ENCODE measurements at regions not wholly inside any gene's neighbourhood (a gene's known extent, or its start where the extent isn't known, plus 50 kb on each side); places are given as distances from the start of the nearest gene placed in this dataset.

DNA sequence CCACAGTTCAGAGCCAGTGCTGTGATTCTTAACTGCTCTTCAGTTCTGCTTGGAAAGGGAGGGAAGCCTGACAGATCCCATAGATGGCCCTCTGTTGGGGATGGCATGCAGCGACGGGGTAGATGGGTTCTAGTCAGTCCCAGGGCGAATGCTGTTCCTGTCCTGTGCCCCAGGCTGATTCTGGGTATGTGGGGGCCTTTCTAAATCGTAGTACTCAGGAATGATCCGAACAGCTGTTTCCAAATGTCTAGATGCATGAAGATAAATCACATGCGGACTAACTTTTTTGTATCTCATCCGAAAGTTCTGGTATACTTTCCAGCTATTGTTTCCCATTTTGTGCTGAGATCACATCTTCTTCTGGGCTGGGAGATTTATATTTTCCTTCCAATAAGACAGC lies 186.0 kb upstream of the MKI67 start:
- peak; percentile 37 for DNase-seq (ENCODE audit: low spot score)

DNA sequence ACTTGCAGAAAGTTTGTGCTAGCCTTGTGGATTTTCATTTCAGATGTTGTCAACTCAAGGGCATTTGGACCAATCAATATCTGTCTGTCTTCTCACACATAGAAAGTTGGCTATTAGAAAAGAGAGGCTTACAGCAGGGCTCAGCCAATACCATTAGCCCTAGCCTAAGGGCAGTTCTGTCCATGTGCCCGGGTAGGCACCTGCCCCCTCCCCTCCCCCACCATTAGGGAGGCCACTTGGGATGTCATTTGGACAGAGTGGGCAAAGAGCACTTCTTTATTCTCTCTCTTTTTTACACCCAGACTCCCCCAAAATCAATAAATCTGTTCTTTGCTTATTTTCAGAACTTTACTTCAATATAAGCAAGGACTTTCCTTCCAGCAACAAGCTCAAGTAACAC lies 188.5 kb upstream of the MKI67 start:
- DNase-seq (ENCODE audit: low spot score): peak; percentile 14

DNA sequence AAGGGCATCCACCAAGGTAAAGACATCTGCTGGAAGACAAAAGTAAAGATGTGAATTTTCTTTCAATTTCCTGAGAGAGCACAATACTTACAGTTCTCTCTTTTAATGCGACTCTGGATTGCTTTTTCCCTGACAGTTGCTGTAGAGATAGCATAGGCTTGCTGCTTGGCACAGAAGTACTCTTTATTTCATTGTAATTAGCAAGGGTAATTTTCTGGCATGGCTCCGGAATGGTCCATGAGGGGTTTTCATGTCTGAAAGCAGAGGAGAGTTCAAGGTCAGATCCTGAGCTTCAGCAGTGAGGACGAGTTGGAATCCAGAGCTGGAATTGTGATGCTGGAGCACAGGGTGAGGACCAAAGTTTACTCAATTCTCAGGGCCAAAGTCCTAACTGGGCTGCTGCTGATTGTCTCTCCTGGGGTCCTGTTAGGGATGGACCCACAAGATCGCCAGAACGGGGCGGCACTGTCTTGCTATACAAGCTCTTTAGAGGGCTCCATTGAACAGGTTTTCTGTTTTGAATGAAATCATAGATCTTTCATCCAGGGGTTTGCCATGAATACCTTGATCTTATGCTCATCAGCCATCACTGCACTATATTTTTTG lies 190.0 kb upstream of the MKI67 start:
- DNase-seq (ENCODE audit: low spot score): peak; percentile 12

DNA sequence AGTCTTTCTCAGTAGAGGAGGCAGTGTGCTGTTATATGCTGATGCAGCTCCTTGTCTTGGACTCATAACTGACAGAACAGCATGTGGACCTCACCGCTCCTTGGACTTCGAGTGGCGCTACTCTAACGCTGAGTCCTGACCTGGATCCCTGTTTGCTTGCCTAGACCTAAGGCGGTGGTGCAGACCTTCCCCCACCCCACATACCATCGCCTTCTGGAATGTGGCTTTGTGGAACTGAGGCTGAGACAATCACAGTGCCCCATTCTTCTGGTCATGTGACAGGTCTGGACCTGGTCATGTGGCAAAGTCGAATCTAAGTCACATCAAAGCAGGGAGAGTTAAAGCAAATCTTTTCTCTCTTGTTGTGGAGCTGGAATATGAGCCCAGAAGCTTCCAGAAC lies 190.7 kb upstream of the MKI67 start:
- DNase-seq (ENCODE audit: low spot score): peak; percentile 22

DNA sequence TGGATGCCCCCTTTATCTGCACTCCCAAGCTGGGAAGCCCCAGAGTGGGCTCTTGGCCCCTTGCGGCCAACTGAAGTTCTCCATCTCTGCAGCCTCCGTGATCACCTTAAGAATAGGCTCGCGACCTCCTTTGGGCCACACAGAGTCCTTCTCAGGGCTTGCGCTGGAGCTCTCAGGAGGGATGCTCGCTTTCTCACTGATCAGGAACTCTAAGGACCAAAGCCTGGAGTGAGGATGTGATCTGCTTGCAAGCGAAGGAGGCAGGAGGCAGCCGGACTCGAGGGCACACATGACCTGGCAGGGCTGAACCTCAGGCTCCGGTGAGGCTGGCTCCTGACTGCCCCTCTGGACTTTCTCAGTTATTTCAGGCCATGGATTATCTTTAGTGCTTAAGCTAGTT lies 192.1 kb upstream of the MKI67 start:
- peak; percentile 77 for DNase-seq (ENCODE audit: low spot score)

DNA sequence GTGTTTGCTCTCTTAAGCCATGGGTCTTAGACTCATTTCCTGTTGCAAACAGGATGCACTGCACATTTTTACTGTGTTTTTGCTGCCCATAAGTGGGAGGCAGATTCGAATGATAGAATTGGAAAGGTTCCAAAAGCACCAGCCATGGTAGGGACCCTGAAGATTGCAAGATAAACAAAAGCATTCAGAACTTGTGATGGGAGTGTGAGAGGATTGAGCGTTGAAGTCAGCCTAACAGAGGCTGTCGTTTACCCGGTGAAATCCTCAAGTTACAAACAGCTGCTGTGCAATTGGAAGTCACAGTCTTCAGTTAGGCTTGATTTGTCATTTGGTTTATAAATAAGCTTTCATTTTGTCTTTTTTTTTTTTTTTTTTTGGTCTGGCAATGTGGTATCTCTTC lies 192.7 kb upstream of the MKI67 start:
- no peak for DNase-seq (ENCODE audit: low spot score)

DNA sequence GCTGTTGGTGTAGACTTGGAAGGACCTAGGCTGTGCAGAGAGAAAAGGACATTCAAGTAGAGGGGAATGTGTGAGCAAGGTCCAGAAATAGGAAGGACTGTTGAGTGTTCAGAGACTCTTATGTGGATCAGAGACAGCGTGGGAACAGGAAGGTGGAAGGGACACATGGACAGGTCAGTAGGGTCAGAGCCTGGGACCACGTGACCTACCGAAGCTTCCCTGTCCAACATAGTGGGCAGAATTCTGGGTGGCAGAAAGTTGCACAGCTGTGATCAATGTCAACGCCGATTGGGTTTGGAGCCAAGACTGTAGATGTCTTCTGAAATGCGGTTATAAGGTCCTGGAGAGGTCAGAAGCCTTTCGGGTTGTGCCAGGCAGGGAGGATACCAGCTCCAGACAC lies 195.9 kb upstream of the MKI67 start:
- peak; percentile 73 for DNase-seq (ENCODE audit: low spot score)

DNA sequence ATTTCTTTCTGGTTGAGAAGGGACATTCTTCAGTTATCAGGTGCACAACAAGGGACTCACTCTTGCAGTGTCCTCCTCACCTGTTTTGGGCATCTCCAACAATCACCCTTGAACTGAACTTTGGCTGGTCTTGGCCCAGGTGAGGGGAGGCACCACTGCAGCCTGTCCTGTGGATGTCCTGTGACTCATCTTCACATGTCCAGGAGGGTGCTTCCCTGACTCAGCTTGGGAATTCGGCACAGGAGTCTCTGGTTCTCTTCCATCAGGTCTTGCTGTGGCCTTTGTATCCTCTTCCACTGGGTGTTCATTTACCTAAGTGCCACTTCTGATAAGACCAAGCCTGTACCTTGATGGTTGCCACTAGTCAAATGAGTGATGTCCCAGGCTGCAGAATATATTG lies 196.7 kb upstream of the MKI67 start:
- DNase-seq (ENCODE audit: low spot score): peak; percentile 20

DNA sequence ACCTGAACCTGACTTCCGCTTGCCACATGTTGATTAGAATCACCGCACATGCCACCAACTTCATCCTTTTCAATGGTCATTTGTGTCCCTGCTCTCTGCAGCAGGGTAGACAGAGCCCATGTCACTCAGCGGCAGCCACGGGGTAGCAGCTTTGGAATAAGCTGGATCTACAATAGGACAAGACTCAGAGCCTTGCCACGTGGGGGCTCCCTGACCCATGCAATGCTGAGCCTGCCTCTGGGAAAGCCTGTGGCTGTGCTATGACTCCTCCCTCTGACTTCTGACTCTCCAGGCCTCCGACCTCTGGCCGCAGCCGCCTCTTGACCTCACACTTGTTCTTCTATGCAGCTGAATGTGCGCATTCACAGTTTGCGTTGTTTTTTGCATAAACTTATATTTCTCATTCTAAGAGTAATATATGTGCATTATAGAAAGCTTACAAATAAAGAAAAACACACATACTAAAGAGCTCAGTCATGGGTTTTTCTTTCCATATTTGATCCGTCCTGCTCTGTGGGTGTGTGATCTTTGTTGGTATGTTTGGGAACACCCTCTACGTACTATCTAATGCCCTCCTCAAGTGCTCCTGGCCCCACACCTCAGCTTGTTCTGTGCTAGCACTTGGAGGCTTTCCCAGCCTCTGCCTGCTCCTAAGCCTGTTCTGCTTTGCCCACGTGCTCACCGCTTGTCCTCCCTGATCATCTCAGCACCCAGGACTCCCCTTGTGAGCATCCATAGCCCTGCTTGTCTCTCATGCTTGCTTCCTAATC lies 198.0 kb upstream of the MKI67 start:
- DNase-seq (ENCODE audit: low spot score): peak; percentile 86

DNA sequence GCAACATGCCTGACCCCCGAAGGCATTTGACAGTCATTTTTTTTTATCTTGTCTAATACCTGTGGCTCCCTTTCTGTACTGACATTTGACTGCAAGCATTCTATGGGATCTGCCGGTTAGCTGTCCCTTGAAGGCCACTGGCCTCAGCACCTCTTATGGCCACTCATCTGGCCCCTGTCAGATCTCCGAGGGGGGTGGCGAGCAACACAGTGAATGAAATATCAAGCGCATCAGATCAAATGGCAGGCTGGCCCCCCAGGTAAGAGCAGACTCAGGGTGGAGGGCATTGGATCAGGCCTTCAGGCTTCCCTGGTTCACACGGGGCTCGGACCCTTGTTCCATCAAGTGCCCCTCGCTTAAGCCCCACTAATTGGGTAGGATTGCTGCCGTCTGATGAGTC lies 199.6 kb upstream of the MKI67 start:
- peak; percentile 37 for DNase-seq (ENCODE audit: low spot score)

DNA sequence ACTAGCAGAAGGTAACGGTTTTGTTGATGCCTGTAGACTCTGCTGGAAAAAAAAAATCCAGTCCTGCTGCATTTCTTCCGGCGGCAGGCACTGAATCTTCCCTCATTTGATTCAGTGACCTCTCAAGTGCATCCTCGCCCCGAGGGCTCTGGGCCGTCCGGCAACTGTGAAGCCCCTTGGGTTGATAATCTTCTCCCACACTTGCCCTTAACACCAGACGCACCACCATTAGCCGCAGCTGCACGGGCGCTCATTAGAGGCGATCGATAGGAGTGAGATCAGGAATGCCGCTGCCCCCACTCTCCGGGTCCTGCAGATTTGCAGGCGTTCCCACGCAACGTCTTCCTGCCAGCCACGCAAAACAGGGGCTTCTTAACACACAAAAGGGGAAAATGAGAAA lies 200.0 kb upstream of the MKI67 start:
- DNase-seq (ENCODE audit: low spot score): no peak

DNA sequence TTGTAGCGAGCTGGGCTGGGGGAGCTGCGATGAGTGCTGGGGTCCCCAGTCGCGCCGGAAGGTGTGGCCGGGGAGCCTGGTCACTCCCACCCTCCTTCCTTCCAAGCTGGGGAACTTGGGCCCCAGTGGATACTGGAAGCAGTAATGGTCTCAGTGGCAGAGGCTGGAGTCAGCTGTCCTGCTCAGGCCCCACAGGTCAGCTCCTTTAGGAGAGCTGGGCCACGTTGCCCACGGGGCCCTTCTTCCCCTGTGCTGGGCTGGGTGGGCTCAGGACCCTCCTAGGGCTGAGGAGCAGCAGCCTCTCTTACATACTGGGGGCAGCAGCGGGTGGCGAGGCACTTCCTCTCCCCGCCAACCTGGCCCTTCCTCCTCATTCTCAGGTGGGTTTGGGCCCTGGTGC lies 200.6 kb upstream of the MKI67 start:
- DNase-seq (ENCODE audit: low spot score): no peak

DNA sequence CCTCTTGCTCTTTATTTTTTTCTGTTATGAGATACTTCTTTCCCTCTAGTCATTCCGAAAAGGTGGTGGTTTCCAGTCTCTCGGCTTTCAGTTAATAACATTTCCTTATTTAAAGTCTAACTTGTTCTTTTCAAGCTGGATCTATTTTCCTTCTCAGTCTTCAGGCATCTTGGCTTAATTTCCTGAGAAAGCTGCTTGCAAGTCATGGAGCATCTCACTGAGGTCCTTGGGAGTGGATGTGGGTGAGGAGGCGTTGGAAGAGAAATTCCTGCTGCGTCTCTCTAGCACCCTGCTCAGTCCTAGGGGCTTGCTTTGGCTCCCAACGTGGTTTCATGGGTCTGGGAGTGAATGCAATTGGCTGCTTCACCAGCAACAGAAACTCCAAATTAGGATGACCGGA lies 210.2 kb upstream of the MKI67 start:
- DNase-seq (ENCODE audit: low spot score): no peak

DNA sequence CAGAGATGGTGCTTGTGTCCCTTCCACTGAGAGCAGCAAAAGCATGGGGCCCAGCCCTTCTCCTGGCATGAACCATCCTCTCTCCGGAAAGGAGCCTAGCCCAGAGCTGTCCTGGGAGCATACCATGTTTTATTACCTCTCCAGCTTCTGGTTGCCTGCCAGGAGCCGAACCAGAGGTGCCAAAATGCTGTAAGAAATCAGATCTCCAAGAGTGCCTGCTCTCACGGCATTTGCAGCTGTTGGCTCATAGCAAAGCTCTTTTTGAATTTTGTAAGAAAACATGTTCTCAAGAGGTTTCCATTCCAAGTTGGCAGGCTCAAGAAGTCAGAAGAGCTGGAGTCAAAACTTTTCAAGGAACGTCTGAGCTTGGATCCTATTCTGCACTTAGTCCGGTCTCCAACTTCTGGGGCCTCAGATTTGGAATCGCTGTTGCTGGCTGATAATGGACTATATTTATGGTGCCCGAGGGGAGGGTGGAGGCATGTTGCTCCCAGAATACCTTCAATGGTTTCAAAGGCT lies 211.7 kb upstream of the MKI67 start:
- DNase-seq (ENCODE audit: low spot score): no peak

DNA sequence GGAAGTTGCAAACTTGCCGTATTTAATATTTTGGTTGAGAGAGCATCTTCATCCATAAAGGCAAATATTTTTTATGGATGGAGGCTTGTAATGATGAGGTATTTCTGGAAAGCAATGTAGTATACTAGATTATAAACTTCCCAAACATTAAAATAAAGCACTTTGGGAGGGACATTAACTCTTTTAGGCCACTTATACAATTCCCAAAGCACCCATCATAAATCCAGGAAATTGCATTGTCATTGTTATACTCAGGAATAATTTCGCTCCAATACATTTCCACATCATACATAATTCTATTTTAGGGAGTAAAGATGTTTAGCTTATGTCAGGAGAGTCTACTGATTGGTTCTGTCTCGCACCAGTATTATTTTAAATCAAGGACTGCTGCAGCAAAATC lies 212.7 kb upstream of the MKI67 start:
- DNase-seq (ENCODE audit: low spot score): no peak

DNA sequence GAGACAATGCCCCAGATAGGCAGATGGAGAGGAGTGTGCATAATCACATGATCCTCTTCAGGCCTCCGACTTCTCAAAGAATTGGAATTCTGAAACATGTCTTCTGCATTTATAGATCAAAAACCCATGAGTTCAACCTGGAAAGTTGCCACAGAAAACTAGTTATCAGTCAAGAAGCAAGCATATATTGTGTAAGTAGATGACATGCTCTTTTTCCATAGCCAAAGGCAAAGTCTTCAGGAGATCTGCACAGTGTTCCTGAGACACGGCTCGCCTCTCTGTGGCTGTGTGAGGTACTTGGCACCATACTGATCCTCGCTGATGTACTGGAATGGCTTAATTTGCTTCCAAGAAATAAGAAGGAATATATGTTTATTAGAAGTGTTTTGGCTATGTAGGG lies 213.5 kb upstream of the MKI67 start:
- no peak for DNase-seq (ENCODE audit: low spot score)

DNA sequence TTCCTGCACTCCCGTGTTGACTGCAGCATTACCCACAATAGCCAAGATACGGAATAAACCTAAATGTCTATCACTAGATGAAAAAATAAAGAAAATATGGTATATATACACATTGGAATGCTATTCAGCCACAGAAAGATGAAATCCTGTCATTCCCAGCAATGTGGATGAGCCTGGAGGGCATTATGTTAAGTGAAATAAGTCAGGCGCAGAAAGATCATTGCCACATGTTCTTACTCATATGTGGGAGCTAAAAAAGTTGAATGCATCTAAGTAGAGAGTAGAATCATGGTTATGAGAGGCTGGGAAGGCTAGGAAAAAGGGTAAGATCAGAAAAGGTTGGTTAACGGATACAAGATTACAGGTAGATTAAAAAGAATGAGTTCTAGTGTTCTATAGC lies 219.1 kb upstream of the MKI67 start:
- no peak for DNase-seq (ENCODE audit: low spot score)

DNA sequence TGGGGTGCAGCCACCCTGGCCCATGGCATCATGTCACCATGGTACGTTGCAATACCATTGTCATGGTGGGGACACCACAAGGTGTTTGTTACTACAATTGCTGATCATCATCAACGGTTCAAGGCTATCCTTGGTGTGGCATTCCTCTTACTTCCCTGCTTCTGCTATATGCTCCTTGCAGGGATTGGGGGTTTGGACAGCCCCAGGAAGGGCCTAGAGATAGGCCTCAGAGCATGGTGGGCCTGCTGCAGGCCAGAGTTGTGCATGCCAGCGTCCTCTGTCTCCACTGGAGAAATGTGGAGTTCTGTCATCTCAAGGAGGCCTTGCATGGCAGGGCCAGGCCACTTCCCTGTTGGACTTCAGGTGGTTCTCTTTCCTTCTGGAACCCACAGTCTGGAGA lies 234.6 kb upstream of the MKI67 start:
- no peak for DNase-seq (ENCODE audit: low spot score)

DNA sequence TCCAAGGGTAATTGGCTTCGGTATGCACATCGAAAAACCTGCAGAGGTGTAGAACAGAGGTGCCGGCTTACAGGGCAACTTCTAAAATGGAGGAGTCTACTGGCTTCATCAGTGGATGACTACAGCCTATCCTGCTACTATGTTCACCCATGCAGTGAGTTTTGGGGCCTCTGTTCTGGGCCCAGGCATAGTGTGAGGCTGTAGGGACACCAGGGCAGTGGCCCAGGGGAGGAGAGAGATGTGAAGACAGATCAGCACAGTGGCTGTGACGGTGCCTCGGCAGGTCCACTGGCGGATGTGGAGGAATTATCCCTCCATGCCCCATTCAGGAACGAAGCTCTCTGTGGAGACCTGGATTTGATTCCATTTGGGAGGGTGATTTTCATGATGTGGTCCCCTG lies 235.3 kb upstream of the MKI67 start:
- DNase-seq (ENCODE audit: low spot score): no peak

DNA sequence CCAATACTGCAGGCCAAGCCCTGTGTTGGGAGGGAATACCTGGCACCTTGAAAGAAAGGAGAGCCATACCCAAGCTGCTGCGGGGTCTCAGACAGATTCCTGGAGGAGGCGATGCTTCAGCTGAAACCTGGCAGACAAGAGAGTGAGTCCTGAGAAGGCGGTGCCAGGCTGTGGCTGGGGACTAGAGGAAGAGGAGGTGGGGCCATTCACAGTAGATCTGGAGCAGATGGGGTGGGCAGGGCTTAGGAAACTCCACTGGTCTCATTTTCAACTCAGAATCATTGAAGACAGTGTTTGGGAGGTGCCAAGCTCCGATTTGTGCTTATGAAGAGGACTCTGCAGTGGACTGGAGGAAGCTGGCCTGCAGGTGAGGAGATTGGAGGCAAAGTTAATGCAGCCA lies 236.3 kb upstream of the MKI67 start:
- no peak for DNase-seq (ENCODE audit: low spot score)

DNA sequence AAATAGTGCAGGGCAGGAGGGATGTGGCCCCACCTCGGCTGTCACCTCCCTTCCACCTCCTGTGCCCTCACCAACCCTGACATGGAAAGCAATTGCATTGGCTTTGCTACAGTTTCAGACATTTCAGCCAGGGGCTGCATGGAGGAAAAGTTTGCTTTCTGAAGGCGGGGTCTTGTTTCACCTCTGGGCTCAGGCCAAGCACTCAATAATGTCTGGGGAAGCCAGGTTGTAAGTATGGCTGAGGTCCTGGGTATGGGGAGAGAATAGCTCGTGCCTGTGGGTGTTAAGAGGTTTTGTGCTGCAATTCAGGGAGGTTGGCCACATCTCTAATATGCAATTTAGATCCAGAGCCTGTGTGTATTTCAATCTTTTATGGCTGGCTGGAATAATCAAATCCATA lies 238.4 kb upstream of the MKI67 start:
- no peak for DNase-seq (ENCODE audit: low spot score)

DNA sequence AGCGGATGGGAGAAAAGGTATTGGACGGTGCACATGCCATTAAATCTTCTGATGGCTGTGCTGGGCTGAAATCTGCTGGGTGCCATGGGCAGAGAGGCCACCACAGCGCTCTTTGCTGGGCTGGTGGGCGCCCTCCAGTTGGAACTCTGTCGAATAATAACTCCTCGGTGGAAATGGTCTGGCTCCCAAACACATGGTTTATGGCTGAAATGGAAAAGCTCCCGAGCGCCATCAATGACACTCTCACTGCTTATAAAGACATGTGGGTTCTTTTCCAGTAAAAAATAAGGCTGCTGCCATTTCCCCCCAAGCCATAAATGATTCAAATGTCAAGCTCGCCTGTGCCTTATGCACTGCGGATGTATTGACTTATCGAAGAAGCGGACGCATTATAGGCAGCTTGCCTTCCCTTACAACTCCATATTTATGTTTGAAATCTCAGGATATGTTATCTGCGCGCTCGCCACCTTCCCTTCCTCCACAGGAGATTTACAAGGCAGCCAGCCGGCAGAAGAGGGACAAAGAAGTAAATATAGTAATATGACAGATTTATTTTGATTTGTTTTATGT lies 239.0 kb upstream of the MKI67 start:
- DNase-seq (ENCODE audit: low spot score): no peak

DNA sequence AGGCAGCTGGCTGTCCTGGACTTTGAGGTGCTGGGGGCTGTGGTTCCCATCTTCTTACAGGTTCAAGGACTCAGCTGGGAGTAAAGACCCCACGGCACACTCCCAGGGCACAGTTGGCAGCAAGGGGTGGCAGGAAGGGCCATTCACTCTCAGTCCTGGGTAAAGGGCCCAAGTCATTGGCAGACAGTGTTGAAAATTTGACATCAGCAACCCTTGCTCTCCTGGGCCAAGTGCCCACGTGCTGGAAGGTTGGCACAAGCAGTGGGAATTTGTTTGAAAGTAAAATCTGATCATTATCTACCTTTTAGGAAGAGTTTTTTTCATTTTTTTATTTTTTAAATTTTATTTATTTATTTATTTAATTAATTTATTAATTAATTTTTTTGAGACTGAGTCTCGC lies 241.6 kb upstream of the MKI67 start:
- no peak for DNase-seq (ENCODE audit: low spot score)

All from mesenteric fat pad (tissue), 1 donor.